Body of pancreas (tissue), 4 donors: ENCODE measurements at regions not wholly inside any gene's neighbourhood (a gene's known extent, or its start where the extent isn't known, plus 50 kb on each side); places are given as distances from the start of the nearest gene placed in this dataset.

Experiments used
- ATAC-seq: fragments of 150-250 bp; one replicate; pipeline ENCODE4 v1.9.1; 2016
- DNase-seq, 4 donors: peaks; one replicate each; pipeline ENCODE4 v3.0.0-alpha.2; 2019
- H3K27ac ChIP-seq, 4 donors: fragments of 200-600 bp; sonication (generic); 1 replicate in 3 of 4; 2 replicates in 1 of 4; pipeline versions ENCODE4 v1.5.1 to v1.6.1; 2016 to 2019; ENCODE audit warnings: mild to moderate bottlenecking in 1 of 4, mixed read lengths in 1 of 4, moderate library complexity in 1 of 4
- H3K27me3 ChIP-seq, 2 donors: fragments of 200-600 bp; sonication (generic); one replicate each; pipeline ENCODE4 v1.6.0; 2016; ENCODE audit warnings: mild to moderate bottlenecking in 1 of 2
- H3K36me3 ChIP-seq, 2 donors: fragments of 200-600 bp; sonication (generic); replicated peaks in 1 of 2; 2 replicates each; pipeline ENCODE4 v1.5.1; 2016; ENCODE audit warnings: low read depth in 2 of 2; ENCODE audit not compliant: insufficient read depth in 1 of 2
- H3K4me1 ChIP-seq: fragments of 200-600 bp; sonication (generic); one replicate; pipeline ENCODE4 v1.6.0; 2016
- H3K4me3 ChIP-seq, 2 donors: fragments of 200-600 bp; sonication (generic); 1 replicate in 1 of 2; 2 replicates in 1 of 2; pipeline ENCODE4 v1.5.1; 2016 to 2019
- H3K9me3 ChIP-seq, 3 donors: fragments of 200-600 bp; sonication (generic); 1 replicate in 2 of 3; 2 replicates in 1 of 3; pipeline ENCODE4 v1.5.1; 2016
- CTCF ChIP-seq, 7 experiments: fragments of 450-650 bp in 4 of 7; fragments of 200-600 bp in 3 of 7; sonication (generic) in 3 of 7; IDR thresholded peaks; one replicate each; pipeline ENCODE4 v1.5.1; 2016 to 2019; ENCODE audit warnings: antibody characterized with exemption in 7 of 7
- POLR2A ChIP-seq, 3 donors: fragments of 450-650 bp; IDR thresholded peaks; one replicate each; pipeline ENCODE4 v1.6.1; 2016; ENCODE audit warnings: antibody characterized with exemption in 3 of 3, mild to moderate bottlenecking in 2 of 3
- WGBS, 2 donors: methylation state at CpG; one replicate each; pipeline ENCODE4 v1.1.5; 2017; 5-methylcytosine and 5-hydroxymethylcytosine counted together
- intact Hi-C: fragments of 100-400 bp; cut with DNase I; formaldehyde crosslinking; loops from one replicate; pipeline ENCODE4 v1.15.1; 2023

GRCh38 chr5:74070766-74071165, 444.8 kb downstream of the ARHGEF28 start:
- intact Hi-C loops: no loop called here
- no peaks in the 10 kb centered on the region for H3K36me3 ChIP-seq
- DNase-seq: no peak
- H3K9me3 ChIP-seq: no peaks in the 10 kb centered on the region
- no peaks in the 10 kb centered on the region for H3K27me3 ChIP-seq
- H3K4me3 ChIP-seq: no peak overlapping the region
- ATAC-seq: no peak
- TF ChIP-seq POLR2A (IDR thresholded peaks at IDR 0.05) (no peak), CTCF (IDR thresholded peaks at IDR 0.05) (no peak)
- 71 to 88% methylated on average over 3 of the region's 3 CpGs for WGBS, 2 donors
- H3K27ac ChIP-seq: no peak overlapping the region
- peaks cover 16% of the 10 kb centered on the region for H3K4me1 ChIP-seq

- Histone ChIP-seq H3K4me1 (peaks cover 13% of the 10 kb centered on the region), H3K4me3 (no peak overlapping the region), H3K36me3 (no peaks in the 10 kb centered on the region), H3K9me3 (no peaks in the 10 kb centered on the region), H3K27me3 (no peaks in the 10 kb centered on the region), H3K27ac (no peak overlapping the region)
- intact Hi-C loops: no loop called here
- no peak for TF ChIP-seq POLR2A (IDR thresholded peaks at IDR 0.05)
- TF ChIP-seq CTCF (IDR thresholded peaks at IDR 0.05): no peak
- DNase-seq (no peak), ATAC-seq (no peak)
- 79 to 83% methylated on average over 4 of the region's 4 CpGs for WGBS, 2 donors
Observed at GRCh38 chr5:74069741-74070140, 443.7 kb downstream of the ARHGEF28 start.

- no peak overlapping the region for H3K27ac ChIP-seq
- H3K27me3 ChIP-seq: no peaks in the 10 kb centered on the region
- intact Hi-C loops: no loop called here
- DNase-seq (no peak), ATAC-seq (no peak)
- H3K9me3 ChIP-seq: no peaks in the 10 kb centered on the region
- peaks cover 3% of the 10 kb centered on the region for H3K4me1 ChIP-seq
- WGBS, 2 donors: 78 to 80% methylated on average over 5 of the region's 5 CpGs
- TF ChIP-seq CTCF (IDR thresholded peaks at IDR 0.05): no peak
- TF ChIP-seq POLR2A (IDR thresholded peaks at IDR 0.05): no peak
- no peak overlapping the region for H3K4me3 ChIP-seq
- no peaks in the 10 kb centered on the region for H3K36me3 ChIP-seq
Observed at GRCh38 chr5:74067748-74068541, 441.9 kb downstream of the ARHGEF28 start.

GRCh38 chr5:74064911-74065310, 438.9 kb downstream of the ARHGEF28 start:
- H3K27ac ChIP-seq: no peak overlapping the region
- no peaks in the 10 kb centered on the region for H3K36me3 ChIP-seq
- ATAC-seq (no peak), DNase-seq (no peak)
- TF ChIP-seq POLR2A (IDR thresholded peaks at IDR 0.05) (no peak), CTCF (IDR thresholded peaks at IDR 0.05) (no peak)
- H3K4me3 ChIP-seq: no peak overlapping the region
- H3K4me1 ChIP-seq: no peaks in the 10 kb centered on the region
- intact Hi-C loops: no loop called here
- WGBS, 2 donors: 88 to 92% methylated on average over 3 of the region's 3 CpGs
- no peaks in the 10 kb centered on the region for H3K27me3 ChIP-seq
- no peaks in the 10 kb centered on the region for H3K9me3 ChIP-seq

- H3K27ac ChIP-seq: no peak overlapping the region
Observed at GRCh38 chr5:74064225-74064624, 438.2 kb downstream of the ARHGEF28 start.

More at GRCh38 chr5:74064225-74064624, 438.2 kb downstream of the ARHGEF28 start:
- H3K9me3 ChIP-seq: no peaks in the 10 kb centered on the region
- H3K4me3 ChIP-seq: no peak overlapping the region
- no peaks in the 10 kb centered on the region for H3K36me3 ChIP-seq
- no peaks in the 10 kb centered on the region for H3K4me1 ChIP-seq
- no peak for ATAC-seq
- intact Hi-C loops: no loop called here
- TF ChIP-seq POLR2A (IDR thresholded peaks at IDR 0.05) (no peak), CTCF (IDR thresholded peaks at IDR 0.05) (no peak)
- H3K27me3 ChIP-seq: no peaks in the 10 kb centered on the region
- DNase-seq: no peak
